ENCODE measurements at regions not wholly inside any gene's neighbourhood (a gene's known extent, or its start where the extent isn't known, plus 50 kb on each side); places are given as distances from the start of the nearest gene placed in this dataset.

DNA sequence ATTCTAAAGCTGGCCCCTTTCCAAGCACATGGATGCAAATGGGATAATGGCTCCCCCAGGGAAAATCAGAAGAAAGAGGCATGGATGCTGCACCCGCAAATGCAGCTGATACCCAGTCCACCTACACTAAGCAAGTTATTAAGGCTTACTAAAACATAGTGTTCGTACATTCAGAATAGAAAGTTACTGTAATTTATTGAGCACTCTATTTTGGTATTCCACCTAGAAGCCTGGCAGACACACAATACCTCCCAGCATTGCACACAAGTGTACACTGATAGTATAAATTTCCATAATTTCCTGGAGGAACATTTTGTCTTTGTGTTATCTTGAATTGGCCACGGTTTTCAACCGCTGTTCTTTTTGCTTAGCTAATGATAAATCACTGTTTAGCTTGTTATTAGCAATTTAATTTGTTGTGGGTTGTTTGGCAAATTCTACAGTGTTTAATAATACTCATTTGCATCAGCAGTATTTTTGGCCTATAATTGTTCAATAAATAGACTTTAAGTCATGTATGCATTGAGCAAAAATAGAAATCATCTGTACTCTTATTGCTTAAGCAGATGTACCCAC, 94.5 kb upstream of the MRI1 start:
- Histone ChIP-seq H3K4me3 (no peak overlapping the region), H3K9me3 (peaks cover 0 to 18% (median 14%) of the 10 kb centered on the region in 8 donors), H3K36me3 (no peaks in the 10 kb centered on the region), H3K27ac (no peak overlapping the region), H3K27me3 (replicated peaks in 1 of 7) (peaks cover 0 to under 1% (median 0%) of the 10 kb centered on the region in 7 donors), H3K4me1 (no peaks in the 10 kb centered on the region)
- TF ChIP-seq POLR2AphosphoS5 (IDR thresholded peaks at IDR 0.05): no peak
- TF ChIP-seq POLR2A (IDR thresholded peaks at IDR 0.05): no peak
- TF ChIP-seq CTCF (IDR thresholded peaks at IDR 0.05 in 8 of 11, conservative IDR thresholded peaks at IDR 0.05 in 3 of 11): no peak
- intact Hi-C loops (cut with DNase I; ENCODE audit: low total_unique reads): no loop called here
- no peak for DNase-seq
- WGBS, 5 donors: 76 to 90% (median 89%) methylated on average over 4 of the region's 4 CpGs

DNA sequence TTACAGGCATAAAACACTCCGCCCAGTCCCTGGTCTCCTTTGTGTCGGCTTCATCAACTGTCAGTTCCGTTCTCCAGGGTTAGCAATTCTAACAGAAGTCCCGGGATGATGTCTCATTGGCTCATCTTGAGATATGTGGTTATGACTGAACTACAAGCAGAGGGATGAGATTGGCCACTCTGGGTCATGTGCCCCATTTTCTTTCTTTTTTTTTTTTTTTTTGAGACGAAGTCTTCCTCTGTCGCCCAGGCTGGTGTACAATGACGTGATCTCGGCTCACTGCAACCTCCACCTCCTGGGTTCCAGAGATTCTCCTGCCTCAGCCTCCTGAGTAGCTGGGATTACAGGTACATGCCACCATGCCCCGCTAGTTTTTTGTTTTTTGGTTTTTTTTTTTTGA, 95.4 kb upstream of the MRI1 start:
- 82 to 93% (median 88%) methylated on average over 9 of the region's 9 CpGs for WGBS, 5 donors
- TF ChIP-seq POLR2AphosphoS5 (IDR thresholded peaks at IDR 0.05) (no peak), CTCF (IDR thresholded peaks at IDR 0.05 in 8 of 11, conservative IDR thresholded peaks at IDR 0.05 in 3 of 11) (no peak), POLR2A (IDR thresholded peaks at IDR 0.05) (no peak)
- Histone ChIP-seq H3K9me3 (peaks cover 0 to 18% (median 14%) of the 10 kb centered on the region in 8 donors), H3K4me3 (no peak overlapping the region), H3K27ac (no peak overlapping the region), H3K4me1 (no peaks in the 10 kb centered on the region), H3K27me3 (replicated peaks in 1 of 7) (no peaks in the 10 kb centered on the region), H3K36me3 (no peaks in the 10 kb centered on the region)
- DNase-seq: no peak
- intact Hi-C loops (cut with DNase I; ENCODE audit: low total_unique reads): no loop called here

DNA sequence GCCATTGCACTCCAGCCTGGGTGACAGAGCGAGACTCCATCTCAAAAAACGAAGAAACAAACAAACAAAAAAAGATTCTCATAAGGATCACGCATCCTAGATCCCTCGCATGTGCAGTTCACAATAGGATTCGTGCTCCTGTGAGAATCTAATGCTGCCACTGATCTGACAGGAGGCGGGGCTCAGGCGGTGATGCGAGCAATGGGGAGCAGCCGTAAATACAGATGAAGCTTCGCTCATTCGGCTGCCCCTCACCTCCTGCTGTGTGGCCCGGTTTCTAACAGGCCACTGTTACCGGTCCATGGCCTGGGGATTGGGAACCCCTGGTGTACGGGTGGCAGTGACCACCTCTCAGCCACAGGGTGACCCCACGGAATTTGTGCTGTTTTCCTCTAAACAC, 98.2 kb upstream of the MRI1 start:
- Histone ChIP-seq H3K27ac (no peak overlapping the region), H3K4me1 (no peaks in the 10 kb centered on the region), H3K36me3 (no peaks in the 10 kb centered on the region), H3K27me3 (replicated peaks in 1 of 7) (no peaks in the 10 kb centered on the region), H3K9me3 (no peaks in the 10 kb centered on the region), H3K4me3 (no peak overlapping the region)
- TF ChIP-seq CTCF (IDR thresholded peaks at IDR 0.05 in 8 of 11, conservative IDR thresholded peaks at IDR 0.05 in 3 of 11) (no peak), POLR2A (IDR thresholded peaks at IDR 0.05) (no peak), POLR2AphosphoS5 (IDR thresholded peaks at IDR 0.05) (no peak)
- DNase-seq: no peak
- WGBS, 5 donors: 68 to 81% (median 74%) methylated on average over 14 to 15 of the region's 15 CpGs
- intact Hi-C loops (cut with DNase I; ENCODE audit: low total_unique reads): no loop called here

DNA sequence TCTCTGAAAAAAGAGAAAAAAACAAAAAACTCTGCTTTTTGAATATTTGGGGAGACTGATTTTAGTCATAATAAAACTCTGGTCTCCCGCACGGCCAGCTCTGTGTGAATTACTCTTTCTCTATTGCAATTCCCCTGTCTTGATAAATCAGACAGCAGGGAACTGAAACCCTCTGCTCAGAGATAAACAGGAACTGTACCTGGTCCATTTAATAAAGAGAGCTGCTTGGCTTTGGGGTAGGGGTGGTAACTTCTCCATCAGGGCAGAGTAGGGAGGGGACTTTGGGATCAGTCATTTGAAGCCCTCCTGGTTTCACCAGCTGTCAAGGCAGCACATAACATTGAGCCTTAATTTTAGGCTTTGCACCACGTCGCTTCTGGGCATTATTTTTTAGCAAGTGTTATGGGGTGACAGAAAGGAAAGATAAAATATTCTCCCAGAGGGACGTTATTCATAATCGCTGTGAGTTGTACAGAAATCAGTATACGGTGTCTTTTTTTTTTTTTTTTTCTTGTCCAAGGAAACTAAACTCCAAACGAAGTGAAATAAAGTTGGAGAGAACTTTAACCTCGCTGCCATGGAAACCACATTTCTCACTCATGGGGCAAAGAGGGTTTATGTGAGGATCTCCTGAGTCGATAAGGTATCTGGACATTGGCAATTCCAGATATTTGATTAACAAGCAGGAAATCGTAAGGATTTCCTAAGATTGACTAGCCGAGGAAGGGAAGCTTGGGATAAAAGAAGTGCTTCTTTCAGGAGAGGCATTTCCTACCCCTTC, 99.0 kb upstream of the MRI1 start:
- Histone ChIP-seq H3K27ac (no peak overlapping the region), H3K27me3 (replicated peaks in 1 of 7) (no peaks in the 10 kb centered on the region), H3K36me3 (no peaks in the 10 kb centered on the region), H3K4me3 (no peak overlapping the region), H3K9me3 (no peaks in the 10 kb centered on the region), H3K4me1 (no peaks in the 10 kb centered on the region)
- 54 to 77% (median 68%) methylated on average over 12 of the region's 12 CpGs for WGBS, 5 donors
- intact Hi-C loops (cut with DNase I; ENCODE audit: low total_unique reads): no loop called here
- TF ChIP-seq CTCF (IDR thresholded peaks at IDR 0.05 in 8 of 11, conservative IDR thresholded peaks at IDR 0.05 in 3 of 11) (no peak), POLR2A (IDR thresholded peaks at IDR 0.05) (no peak), POLR2AphosphoS5 (IDR thresholded peaks at IDR 0.05) (no peak)
- DNase-seq: no peak
